Spleen (tissue), 7 donors: ENCODE measurements at regions not wholly inside any gene's neighbourhood (a gene's known extent, or its start where the extent isn't known, plus 50 kb on each side); places are given as distances from the start of the nearest gene placed in this dataset.

Experiments used
- CTCF ChIP-seq, 11 experiments: fragments of 200-600 bp in 7 of 11; fragments of 450-650 bp in 4 of 11; sonication (generic) in 4 of 11; IDR thresholded peaks in 8 of 11; conservative IDR thresholded peaks in 3 of 11; 1 replicate in 7 of 11; 2 replicates in 4 of 11; pipeline versions ENCODE4 v1.4.0 to v1.8.0; 2016 to 2021; ENCODE audit warnings: antibody characterized with exemption in 11 of 11, inconsistent platforms in 4 of 11, mild to moderate bottlenecking in 1 of 11
- POLR2A ChIP-seq, 3 donors: fragments of 450-650 bp; IDR thresholded peaks; one replicate each; pipeline ENCODE4 v1.5.1; 2017; ENCODE audit warnings: antibody characterized with exemption in 3 of 3, mild to moderate bottlenecking in 1 of 3
- donor health status: DM: no; HTN: no; CAD: no; lungs with moderate emphysema.
- donor health status: DM: no; HTN: no; CAD: no.
- donor health status: DM: no; HTN: no; CAD: no.

- TF ChIP-seq CTCF (IDR thresholded peaks at IDR 0.05 in 8 of 11, conservative IDR thresholded peaks at IDR 0.05 in 3 of 11) = no peak
- no peak for TF ChIP-seq POLR2A (IDR thresholded peaks at IDR 0.05)
Observed at GRCh38 chr1:198865319-198865718, 226.5 kb downstream of the PTPRC start.
